ENCODE measurements at regions not wholly inside any gene's neighbourhood (a gene's known extent, or its start where the extent isn't known, plus 50 kb on each side); places are given as distances from the start of the nearest gene placed in this dataset.

GRCh38 chr14:101122237-101123141 is 219.0 kb upstream of the RTL1 start:
- in situ Hi-C loops (cut with MboI; ENCODE audit: low pct_unique_long_range_greater_than_20kb, low sequenced_read_pairs): no loop called here
- no peak for DNase-seq

DNA sequence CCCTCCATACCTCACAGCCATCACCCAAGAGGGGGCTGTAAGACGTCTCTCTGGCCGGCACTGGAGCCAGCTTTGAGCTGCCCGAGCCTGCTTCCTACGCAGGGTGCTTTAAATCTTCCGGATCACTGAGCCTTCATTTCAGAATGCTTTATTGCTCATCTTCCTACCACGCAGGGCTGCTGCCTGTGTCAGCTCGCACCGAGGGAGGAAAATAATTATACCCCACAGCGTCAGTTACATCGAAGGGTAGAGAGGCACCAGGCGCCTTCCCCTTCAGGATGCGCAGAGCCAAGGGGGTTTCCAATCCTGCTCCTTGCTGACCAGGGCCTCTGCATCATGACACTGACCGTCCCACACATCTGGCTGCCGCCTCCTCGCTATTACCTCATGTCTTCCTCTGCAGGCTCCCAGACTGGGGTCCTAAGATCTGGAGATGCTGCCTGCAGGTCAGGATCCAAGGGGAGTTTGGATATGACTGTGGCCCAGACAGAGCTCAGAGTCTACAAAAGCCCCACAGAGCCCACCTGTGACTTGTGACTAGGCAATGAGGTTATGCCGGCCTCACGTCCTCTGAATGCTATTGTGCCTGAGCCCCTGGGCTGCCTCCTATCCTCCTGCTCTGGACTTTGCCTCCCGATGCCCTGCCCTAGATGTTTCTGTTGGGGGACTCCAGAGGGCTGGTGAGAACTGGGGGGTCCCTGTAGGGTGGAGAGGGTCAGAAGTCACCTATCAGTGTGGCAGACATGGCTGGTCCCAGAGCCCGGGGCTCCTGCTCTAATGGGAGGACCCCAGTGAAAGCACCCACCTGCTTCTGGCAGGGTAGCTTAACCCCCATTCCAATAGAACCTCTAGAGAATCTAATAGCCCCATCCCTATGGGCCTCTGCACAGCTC is 220.3 kb upstream of the RTL1 start:
- in situ Hi-C loops (cut with MboI; ENCODE audit: low pct_unique_long_range_greater_than_20kb, low sequenced_read_pairs): no loop called here
- DNase-seq: no peak

DNA sequence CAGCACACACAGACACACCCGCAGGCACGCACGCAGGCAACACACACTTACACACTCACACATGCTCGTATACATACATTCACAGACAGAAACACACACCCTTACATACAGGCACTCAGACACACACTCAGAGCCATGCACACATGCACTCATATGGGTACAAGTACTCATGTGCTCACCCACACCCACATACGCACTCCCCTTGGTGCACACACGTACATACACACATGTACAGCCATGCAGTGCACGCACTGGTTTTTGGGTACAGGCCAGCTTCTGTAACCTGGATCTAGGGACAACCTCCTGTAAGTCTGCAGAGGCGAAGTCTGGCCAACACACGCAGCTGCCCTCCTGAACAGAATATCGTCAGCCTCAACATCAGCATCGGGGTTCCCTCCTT is 221.3 kb upstream of the RTL1 start:
- in situ Hi-C loops (cut with MboI; ENCODE audit: low pct_unique_long_range_greater_than_20kb, low sequenced_read_pairs): no loop called here

DNA sequence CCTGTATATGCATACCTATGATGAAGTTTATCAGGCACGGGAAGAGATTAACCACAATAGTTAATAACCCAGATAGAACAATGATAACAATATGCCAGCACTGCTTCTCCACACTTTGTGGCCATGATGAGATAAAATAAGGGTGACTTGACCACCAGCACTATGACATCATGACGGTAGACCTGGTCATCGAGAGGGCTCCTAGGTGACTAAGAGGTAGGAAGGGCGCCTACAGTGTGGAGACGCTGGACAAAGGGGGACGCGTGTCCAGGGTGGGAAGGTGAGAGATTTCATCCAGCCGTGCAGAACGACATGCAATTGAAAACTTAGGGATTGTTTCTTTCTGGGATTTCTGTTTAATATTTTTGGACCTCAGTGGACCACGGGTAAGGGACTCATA is 221.8 kb upstream of the RTL1 start:
- DNase-seq: no peak
- in situ Hi-C loops (cut with MboI; ENCODE audit: low pct_unique_long_range_greater_than_20kb, low sequenced_read_pairs): no loop called here

More for the DNA sequence above, 221.3 kb upstream of the RTL1 start:
- DNase-seq: no peak

DNA sequence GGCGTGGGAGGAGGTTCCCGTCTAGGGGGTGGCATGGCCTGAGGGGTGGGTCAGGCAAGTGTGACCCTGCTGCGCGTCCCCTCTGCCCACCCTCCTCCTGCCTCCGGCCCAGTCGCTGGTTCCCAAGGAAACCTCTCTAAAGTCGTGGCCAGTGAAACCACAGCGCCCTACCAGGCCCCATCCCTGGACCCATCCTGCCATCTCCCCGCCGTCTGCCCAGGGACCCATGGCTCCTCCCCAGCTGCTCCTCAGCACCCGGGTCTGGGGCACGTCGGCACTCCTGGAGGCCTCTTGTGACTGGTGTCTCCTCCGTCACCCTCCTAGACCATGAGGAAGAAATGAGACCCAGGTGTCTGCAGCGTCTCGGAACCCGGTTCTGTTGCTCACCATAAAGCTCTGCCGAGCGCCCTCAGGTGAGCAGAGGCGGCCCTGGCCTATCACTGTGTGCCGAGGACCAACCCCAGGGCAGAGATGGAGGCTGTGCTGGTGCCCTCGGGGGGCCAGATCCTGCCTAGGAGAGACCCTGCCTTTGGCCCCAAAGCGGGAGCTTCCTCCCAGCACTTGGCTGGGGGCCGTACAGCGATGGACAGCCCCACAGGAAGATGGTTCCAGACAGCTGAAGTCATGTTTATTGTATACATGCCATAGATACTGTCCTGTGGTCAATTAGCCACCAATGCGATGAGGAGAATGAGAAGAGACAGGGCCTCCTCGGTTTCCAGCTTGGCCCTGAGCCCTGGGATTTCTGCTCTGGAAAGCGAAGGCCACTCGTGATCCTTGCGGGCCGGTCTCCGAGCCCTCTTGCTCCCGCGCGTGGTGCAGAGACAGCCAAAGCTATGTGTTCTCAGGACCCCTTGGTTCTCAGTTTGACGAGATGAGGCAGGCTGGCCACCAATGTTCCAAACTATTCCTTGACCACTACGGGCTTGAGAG is 222.5 kb upstream of the RTL1 start:
- in situ Hi-C loops (cut with MboI; ENCODE audit: low pct_unique_long_range_greater_than_20kb, low sequenced_read_pairs): no loop called here
- no peak for DNase-seq

GRCh38 chr14:101126731-101127130 is 223.2 kb upstream of the RTL1 start:
- DNase-seq: no peak
- in situ Hi-C loops (cut with MboI; ENCODE audit: low pct_unique_long_range_greater_than_20kb, low sequenced_read_pairs): no loop called here

GRCh38 chr14:101127224-101127623 is 223.7 kb upstream of the RTL1 start:
- no peak for DNase-seq

GRCh38 chr14:101128478-101129321 is 225.2 kb upstream of the RTL1 start:
- DNase-seq: no peak

More at GRCh38 chr14:101127224-101127623, 223.7 kb upstream of the RTL1 start:
- in situ Hi-C loops (cut with MboI; ENCODE audit: low pct_unique_long_range_greater_than_20kb, low sequenced_read_pairs): no loop called here

DNA sequence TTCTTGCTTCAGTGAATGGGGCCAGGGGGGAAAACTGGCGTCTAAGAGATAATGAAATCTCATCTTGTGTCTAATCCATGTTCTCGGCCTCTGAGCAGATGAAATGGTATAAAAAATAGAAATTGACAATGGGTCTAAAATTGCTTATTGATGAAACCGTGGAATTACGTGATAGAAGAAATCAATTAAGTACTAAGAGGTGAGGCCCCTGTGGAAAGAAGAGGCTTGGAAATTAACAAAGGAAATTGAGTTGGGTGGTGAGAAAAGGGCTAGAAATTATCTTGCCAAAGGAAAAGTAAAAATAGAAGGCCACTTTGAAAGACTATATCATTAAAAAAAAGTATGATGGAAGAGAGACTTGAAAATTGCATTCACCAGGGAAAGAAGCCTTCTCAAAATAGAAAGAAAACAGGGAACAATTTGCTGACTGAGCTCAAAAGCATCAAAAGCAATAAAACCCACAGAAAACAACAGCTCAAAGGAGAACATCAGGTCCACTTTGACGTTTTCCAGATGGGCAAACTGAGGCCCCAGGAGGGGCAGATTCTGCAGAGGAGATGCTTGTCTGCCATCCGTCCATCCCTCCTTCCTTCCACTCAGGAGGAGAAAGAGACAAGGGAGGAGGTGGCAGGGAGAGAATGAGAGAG is 226.1 kb upstream of the RTL1 start:
- in situ Hi-C loops (cut with MboI; ENCODE audit: low pct_unique_long_range_greater_than_20kb, low sequenced_read_pairs): no loop called here
- no peak for DNase-seq

More at GRCh38 chr14:101128478-101129321, 225.2 kb upstream of the RTL1 start:
- in situ Hi-C loops (cut with MboI; ENCODE audit: low pct_unique_long_range_greater_than_20kb, low sequenced_read_pairs): no loop called here

DNA sequence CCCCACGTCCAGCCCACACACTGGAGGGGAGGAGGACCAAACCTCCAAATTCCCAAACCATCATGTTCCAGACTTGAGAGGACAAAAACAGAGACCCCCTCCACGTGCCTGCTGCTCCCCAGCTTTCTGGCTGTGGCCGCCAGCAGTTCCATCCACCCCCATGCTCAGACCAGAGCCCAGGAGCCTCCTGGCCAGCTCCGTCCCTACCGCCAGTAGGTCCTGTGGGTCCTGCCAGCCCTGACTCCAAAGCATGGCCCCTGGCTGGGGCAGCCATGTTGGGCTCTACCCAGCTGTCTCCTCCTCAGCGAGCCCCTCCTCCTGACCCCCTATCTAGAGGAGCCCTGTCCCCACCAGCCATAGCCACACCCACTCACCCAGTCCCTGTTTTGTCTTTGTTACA is 227.3 kb upstream of the RTL1 start:
- in situ Hi-C loops (cut with MboI; ENCODE audit: low pct_unique_long_range_greater_than_20kb, low sequenced_read_pairs): no loop called here
- DNase-seq: no peak

DNA sequence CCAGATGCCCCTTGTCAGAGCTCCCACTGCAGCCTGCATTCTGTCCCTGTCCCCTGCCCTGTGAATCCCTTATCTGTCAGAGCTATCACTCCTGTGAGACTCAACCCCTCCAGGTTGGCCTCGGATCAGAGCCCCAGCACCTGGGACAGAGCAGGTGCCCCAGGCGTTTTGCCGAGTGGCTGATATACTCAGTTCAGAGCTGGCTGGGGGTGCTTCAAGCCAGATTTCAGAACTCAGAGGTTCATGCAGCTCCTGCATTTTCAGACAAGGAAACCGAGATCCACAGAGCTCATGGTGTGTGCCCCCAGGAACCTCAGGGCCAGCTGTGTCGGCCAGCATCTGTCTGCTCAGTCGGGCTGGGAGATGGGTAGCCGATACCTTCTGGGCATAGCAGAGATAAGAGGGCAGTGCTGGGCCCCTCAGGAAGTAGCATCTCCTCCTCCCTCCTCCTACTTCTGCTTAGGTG is 228.0 kb upstream of the RTL1 start:
- DNase-seq: no peak
- in situ Hi-C loops (cut with MboI; ENCODE audit: low pct_unique_long_range_greater_than_20kb, low sequenced_read_pairs): no loop called here

GRCh38 chr14:101132051-101132571 is 228.6 kb upstream of the RTL1 start:
- in situ Hi-C loops (cut with MboI; ENCODE audit: low pct_unique_long_range_greater_than_20kb, low sequenced_read_pairs): no loop called here
- DNase-seq: no peak

- in situ Hi-C loops (cut with MboI; ENCODE audit: low pct_unique_long_range_greater_than_20kb, low sequenced_read_pairs): no loop called here
- no peak for DNase-seq
Measured at GRCh38 chr14:101132588-101132987, 229.1 kb upstream of the RTL1 start.

DNA sequence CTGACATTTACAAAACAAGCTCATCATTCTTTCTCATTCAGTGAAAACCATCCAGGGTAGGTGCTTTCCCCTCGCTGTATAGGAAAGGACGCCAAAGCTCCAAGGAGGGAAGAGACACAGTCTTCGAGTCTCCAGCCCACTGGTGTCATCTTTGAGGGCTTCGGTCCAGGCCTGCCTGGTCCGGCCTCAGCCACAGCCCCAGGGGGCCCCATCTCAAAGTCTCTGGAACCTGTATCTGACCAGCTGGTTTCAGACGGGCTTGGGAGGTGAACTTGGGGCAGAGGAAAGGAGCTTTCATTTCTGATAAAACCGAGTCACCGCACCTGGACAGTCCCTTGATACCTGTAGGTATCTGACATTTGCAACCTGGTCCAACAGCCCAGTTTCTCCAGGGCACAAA is 229.5 kb upstream of the RTL1 start:
- in situ Hi-C loops (cut with MboI; ENCODE audit: low pct_unique_long_range_greater_than_20kb, low sequenced_read_pairs): no loop called here
- DNase-seq: no peak

GRCh38 chr14:101134161-101134631 is 230.7 kb upstream of the RTL1 start:
- no peak for DNase-seq
- in situ Hi-C loops (cut with MboI; ENCODE audit: low pct_unique_long_range_greater_than_20kb, low sequenced_read_pairs): no loop called here

DNA sequence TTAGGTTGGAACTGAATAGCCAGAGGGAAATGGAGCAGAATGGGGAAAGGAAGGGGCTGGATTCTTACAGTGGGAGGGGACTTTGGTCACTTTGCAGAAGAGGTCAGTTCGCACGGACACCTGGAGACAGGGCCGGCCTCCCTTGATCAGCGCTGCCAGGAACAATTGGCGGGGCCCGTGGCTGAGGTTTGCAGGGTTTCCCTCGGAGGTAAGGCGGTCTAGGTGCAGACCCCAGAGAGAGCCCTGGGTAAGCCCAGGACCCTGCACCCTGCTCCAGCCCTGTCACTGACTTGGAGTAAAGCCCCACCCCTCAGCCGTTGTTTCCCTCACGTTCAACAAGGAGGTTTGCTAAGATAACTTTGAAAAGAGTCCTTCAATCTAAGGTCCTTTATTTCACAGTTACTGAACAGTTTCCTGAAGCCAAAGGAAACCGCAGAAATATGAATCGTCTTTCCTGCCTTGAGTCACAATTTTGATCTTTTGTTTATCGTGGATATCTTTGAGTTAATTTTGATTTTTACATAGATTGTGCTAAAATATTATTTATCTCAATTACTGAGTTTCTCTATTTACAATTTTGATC is 231.4 kb upstream of the RTL1 start:
- DNase-seq: peak; percentile 20
- in situ Hi-C loops (cut with MboI; ENCODE audit: low pct_unique_long_range_greater_than_20kb, low sequenced_read_pairs): no loop called here
